DMS 273 (cell line): ENCODE measurements at regions not wholly inside any gene's neighbourhood (a gene's known extent, or its start where the extent isn't known, plus 50 kb on each side); places are given as distances from the start of the nearest gene placed in this dataset.

Source experiments
- DNase-seq: peaks from one replicate; lab custom pipeline; 2025; ENCODE audit not compliant: unreplicated experiment; lab: John Stamatoyannopoulos, UW

DNA sequence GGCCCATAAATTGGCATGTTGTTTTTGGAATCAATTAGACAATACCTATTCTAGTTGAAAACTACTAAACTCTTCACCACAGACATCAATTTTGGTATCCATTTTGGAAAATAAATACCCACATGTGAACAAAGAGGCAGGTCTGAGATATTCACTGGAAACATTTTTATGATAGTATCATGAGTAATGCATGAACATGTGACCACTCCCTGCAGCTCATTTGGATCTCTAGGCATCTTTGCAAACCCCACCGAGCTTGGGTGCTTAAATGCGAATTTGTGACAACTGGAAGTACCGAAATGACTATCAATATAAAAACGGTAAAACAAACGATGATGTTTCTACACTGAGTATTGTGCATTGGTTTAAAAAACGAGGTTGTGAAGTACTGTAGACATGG, 285.2 kb downstream of the IRF8 start:
- no peak for DNase-seq

DNA sequence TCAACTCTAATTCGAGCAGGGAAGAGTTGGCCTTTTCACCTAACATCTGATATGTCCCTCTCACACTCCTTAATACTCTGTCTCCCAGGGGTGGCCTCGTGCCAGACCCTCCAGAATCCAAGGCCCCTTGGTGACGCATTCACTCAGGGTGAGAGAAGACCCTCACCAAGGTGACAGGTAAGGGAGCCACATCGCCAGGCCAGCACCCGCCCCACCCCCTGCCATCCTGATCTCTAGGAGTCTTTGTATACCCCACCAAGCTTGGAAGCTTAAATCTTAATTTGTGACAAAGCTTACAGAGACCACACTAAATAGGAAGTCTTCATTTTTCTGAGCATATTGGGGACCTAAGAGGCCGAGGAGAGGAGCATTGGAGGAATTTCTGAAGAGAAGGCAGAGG, 286.1 kb downstream of the IRF8 start:
- DNase-seq: no peak

DNA sequence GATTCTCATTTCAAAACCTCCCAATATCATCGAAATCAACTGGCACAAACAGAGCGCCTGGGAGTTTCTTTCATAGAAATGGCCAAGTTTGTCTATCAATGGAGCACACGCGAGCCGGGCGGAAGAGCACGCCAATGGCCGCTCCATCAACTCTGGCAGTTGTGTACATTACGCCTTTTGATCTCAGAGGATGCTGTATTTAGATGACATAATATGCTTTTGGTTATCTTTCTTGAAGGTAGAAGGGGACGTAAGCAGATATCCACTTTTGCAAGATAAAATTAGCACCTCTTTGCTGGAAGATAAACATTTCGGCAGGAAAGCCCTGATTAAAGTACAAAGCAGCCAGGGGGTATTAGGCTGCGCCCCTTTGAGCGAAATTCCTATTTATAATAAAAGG, 287.4 kb downstream of the IRF8 start:
- DNase-seq: no peak

DNA sequence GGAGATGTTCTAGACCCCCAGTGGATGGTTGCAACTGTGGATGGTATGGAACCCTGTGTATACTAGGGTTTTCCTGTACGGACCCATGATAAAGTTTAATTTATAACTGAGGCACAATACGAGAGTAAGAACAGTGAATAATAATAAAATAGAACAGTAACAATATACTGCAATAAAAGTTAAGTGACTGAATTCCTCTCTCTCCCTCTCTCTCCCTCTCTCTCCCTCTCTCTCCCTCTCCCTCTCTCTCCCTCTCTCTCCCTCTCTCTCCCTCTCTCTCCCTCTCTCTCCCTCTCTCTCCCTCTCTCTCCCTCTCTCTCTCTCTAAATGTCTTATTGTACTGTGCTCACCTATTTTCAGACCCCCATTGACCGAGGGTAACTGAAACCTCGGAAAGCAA, 291.0 kb downstream of the IRF8 start:
- DNase-seq: no peak

DNA sequence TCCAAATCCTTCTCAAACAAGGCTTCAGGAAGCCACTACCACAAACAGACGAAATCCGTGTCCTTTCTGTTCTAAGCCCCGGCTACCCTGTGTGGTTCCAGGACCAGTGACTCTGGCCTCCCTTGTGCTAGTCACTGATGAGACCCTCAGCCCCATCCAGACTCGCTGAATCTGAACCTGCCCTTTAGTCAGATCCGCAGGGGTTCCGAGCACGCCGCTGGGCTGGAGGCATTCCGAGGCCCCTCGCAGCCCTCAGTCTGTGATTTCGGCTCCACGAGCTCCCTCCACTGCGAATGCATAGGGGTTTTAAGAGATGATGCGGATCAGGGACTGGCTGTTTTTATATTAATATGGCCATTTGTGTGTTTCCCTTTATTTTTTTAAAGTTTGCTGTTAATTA, 292.7 kb downstream of the IRF8 start:
- no peak for DNase-seq

DNA sequence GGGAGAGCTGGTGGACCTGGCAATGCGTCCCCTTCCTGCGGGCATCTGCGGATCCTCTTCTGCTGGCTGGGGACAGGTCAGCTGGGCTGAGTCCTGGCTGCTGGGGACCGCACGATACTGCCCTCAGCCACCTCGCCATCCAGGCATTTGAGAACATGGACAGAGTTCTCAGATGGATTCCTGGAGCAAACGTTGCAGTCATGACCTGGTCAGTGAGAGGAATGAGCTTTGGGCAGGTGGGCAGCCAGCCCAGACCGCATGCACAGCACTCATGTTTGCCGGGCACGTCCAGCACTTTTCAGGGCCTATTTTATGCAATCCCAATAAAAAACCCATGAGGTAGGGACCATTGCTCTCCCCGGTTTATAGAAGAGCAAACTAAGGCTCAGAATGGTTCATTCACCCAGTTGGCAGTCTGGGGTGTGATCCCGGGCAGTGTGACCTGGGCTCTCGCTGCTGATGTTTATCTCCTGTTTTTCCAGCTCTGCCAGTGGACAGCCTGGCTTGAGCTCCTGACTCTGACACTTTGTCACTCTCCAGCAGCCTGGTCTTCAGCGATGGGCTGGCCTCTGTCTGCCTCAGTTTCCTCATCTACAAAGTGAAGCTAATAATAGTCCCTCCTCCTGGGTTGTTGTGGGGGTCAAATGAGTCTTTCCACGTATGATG, 294.7 kb downstream of the IRF8 start:
- no peak for DNase-seq

DNA sequence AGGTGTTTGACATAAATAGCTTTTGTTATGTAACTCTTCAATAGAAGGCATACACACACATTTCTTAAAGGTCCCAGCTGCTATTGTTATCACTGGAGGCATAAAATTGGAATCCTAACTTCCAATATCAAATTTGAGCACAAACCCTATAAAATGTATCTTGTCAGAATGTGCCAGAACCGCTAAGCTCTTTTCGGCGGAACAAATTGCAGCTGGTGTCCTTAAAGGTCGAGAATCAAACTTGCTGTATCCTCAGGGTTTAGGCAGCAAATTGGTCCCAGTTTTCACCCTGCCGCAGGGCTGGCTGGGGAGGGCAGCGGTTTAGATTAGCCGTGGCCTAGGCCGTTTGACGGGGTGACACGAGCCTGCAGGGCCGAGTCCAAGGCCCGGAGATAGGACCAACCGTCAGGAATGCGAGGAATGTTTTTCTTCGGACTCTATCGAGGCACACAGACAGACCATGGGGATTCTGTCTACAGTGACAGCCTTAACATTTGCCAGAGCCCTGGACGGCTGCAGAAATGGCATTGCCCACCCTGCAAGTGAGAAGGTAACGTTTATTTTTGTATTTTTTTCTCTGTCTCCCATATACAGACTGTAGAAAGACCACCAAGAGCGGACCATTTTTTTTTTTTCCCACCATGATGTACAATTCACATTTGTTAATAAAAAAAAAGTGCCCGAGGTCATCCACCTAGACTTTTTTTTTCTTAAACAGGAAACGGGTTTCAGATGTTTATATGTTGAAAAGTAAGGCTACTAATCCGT, 297.1 kb downstream of the IRF8 start:
- no peak for DNase-seq

DNA sequence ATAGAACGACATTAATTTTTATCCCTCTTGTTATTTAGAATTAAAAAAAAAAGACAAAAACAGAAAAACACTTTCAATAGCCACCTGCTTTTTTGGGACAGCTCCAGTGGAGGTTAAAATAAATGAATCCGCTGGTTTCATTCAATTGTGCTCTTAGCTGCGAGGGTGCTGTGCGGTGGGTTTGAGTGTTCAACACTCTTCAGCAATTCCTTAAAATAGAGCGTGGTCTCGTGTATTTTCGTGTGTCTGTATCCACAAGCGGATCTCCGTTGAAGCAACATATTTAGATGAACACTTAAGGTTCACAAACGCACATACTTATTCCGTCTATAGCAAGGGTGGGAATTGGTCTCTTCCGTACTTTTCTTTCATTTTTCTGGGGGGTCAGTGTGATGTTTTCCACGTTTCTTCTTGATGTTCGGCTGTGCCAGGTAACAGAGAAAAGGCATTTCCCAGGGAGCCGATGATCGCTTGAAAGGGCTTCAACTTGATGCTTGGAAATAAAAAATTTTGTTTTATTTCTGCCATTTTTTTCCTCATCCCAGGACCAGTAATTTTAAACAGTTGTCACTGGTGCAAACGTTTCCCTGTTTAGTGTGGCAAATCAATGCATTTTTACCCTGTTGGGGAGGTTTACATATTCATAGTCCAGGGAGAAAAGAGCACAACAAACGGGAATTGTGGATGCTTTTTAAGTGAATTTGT, 297.9 kb downstream of the IRF8 start:
- no peak for DNase-seq

DNA sequence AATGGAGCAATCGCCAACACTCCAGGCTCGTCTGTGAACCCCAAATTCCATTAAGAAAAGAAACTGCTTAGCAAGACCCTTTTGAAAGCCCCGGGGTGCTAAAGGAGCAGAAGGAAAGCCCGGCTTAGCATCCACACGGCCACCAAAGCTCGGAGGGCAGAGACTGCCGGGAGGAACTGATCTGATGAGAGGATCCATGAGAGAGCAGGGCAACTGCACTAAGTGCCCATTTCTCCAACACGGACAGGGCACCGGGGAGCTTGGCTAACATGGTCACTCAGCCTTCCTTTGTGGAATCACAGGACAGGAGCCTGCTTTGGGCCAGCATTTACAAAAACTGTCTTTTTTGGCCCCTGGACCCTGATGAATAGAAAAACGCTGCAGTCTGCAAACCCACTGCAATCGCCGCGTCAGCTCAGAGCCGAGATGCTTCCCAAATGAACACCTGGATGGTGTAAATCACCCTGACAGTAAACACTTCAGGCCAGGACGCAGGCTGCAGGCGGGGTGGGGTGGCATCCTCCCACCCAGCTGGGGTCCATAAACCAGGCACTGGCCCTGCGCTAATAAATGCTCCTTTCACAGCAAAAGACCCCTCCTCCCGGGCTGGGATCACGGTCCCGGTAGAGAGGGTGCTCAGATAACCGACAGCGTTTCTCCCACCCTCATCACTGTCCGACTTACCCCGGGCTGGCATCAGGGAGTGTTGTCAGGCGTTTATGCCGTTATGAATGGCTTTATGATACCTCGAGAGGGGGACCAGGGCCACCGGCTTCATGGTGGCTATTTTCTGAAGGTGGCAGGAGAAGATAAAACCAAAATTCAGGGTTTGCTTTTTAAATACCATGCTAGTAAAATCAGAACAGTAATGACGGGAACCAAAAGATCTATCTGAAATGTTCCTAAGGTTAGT, 299.5 kb downstream of the IRF8 start:
- no peak for DNase-seq

DNA sequence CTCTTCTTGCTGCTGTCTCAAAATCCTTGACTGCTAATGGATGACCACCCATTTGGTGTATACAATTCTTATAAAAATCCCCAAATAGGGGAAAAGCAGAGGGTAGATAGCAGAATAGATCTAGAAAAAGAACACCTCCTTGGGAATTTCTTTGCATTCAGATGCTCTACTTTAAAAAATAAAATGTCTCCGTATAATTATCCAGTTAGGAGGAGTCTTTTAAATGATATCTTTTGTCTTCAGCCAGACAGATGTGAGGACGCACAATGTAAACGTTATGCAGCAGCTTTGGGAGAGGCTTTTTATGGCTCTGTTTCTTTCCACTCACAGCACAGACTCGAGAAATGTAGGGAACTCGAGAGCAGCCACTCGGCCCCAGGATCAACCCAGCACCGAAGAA, 300.2 kb downstream of the IRF8 start:
- DNase-seq: no peak

DNA sequence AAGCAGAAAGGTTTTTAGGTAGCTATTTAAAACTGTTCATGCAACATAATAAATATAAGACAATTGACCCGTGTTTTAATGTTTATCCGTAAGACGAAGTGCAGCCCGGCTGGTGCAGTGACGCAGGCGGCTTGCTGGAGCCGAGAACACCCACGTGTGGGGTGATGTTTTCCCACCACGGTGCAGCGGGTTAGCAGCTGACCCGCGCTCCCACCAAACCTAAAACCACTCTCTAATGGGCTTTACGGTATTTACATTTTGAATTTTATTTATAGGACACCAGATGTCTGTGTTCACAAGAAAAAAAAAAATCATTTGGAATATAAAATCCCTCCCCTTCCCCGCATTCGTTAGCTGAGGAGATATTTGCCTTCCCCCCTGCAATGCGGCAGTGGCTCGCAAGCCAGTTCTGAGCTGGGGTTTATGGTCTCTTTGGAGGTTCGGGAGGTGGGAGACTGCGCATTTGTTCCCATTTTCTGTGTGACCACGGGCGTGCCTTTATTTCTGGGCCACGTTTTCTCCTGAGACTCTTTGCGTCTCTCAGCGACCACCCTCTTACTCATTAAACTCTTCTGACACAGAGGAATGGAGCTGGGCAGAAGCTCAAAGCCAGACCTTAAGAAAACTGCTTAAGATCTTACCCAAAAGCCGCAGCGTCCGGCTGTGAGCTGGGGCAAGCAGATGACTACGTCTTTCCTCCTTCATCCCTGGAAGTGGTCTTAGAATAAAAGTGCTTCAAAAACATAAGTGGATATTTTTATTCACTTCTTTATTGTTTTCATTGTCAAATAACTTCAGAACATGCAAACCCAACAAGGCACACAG, 301.1 kb downstream of the IRF8 start:
- DNase-seq: no peak

DNA sequence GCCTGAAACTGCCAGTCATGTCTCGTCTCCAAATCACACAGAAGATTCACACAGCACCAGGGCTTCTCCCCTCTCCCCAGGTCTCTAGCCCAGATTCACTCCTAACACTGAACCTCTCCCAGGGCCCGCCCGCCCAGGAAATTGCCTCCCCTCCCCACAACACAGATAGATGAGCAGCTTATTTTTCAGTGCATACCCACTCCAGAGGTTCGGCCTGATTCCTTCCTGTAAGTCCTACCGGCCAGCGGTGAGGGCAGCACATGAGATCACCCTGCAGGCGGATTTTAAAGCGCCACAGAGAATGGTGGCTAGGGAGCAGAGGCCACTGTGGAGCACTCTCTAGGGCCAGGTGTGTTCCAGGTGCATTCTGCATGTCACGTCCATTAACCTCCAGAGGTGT, 301.8 kb downstream of the IRF8 start:
- DNase-seq: no peak

DNA sequence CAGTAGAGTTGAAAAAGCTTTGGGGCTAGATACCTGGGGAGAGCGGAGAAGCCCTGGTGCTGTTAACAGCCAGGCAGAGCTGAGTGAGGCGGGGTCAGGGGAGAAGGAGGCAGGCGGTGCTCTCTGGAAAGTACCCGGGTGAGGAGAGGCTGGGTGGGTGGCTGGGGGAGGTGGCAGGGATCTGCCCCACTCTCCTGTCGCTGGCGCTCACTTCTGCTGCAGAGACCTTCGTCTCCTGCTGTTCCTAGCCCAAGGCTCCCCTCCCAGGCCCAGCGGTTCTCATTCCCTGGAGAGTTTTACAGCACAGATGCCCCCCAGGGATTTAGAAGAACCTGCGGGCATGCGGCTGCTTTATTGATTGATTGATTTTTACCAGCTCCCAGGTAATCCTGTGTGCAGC, 302.8 kb downstream of the IRF8 start:
- no peak for DNase-seq

DNA sequence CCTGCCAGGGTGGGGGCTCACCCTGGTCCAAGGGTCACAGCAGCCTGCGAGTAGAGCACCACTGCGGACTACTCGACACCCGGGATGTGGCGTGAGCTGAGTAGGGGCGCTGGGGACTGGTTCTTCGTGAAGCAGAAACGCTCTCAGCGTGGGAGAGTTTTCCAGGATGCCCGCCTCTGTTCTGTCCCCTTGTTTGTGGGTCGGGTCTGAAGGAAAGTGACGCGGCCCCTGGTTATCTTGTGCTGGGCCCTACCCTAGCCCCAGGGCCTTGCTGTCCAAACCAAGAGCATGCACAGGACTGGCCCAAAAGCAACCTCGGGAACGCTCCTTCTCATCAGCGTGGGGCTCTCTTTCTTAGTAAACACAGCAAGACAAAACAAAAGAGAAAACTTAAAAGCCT, 303.3 kb downstream of the IRF8 start:
- no peak for DNase-seq

DNA sequence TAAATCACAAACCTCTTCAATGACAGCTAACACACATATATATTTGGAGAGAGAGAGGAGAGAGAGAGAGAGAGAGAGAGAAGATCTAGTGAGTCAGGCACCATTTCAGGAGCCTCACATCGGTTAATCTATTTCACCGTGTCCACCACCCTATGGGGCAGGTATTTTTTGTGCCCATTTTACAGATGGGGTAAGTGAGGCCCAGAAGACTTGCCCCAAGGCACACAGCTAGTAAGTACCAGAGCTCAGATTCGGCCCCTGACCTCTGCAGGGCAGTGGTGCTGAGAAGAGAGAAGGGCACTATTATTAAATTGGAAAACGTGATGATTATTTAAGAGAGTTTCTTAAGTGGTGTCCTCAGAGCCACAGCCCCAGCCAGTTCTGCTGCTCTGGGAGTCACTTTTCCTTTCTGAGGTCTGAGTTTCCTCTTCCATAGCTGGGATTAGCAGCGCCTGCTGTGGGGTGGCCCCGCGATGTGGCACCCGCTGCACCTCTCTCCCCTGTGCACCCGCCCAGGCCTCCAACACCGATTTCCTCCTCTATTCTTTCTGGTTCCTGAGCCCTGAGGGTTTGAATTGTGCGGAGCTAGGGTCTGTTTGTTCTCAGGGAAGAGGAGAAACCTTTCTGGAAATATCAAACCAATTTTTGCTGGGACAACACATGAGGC, 303.9 kb downstream of the IRF8 start:
- no peak for DNase-seq

DNA sequence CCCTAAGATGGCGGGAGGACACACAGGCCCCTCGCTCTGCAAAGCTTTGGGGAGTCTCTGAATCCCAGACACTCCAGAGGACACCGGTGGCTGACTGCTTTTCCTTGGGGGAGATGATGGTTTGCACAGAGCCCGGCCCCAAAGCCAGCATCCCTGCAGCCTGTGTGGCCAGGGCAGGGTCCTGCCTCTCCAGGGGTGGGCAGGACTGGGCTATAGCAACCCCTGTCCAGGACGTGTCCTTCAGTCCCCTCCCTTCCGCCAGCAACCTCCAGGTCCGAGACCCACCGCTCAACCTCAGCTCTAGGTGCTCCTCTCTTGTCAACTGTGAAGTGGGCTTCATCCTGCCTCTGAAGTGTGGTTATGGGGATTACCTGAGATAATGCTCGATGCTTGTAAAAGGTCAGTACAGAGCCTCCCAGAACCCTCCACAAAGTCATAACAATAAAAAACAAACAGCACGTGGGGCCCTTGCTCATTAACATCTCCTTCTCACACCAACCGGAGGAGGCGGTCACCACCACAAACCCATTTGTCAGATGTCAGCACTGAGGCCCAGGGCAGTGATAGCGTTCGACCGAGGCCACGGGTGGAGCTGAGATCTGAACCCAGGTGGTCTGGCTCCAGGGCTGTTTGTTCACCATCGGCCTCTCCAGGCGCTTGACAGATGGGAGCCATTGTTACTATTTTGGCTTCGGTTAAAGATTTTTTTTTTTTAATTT, 304.8 kb downstream of the IRF8 start:
- DNase-seq: no peak

DNA sequence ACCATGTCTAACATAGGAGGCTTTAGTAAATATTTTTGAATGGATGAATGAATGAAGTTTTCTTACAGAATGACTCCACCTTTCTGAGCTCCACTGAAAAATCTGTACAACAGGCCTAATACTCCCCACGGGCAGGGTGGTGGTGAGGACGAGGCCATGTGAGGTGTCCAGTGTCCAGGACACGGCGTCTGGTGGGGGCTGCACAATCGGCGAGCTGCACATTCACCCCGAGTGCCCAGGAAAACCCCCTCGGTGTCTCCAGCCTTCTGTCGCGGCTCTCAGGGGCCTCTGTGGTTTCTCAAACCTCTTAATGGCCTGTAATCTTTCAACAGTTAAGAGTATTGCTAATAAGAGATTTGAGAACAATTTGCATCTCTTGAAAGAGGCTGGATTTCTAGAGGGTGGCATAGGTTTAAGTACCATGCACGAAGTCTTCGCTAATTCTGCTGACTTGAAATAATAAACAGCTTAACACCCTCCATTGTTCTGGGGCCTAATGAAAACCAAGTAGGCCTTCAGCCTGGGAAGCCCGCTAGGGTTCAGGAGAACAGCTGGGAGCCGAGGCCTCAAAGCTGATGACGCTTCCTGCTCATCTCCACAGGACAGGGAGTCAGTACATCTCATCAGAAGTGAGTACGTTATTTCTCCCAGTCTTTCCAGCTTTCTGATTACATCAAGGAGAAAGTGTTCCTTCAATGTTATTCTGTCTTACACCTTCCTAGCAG, 304.6 kb upstream of the FOXF1 start:
- DNase-seq: no peak

DNA sequence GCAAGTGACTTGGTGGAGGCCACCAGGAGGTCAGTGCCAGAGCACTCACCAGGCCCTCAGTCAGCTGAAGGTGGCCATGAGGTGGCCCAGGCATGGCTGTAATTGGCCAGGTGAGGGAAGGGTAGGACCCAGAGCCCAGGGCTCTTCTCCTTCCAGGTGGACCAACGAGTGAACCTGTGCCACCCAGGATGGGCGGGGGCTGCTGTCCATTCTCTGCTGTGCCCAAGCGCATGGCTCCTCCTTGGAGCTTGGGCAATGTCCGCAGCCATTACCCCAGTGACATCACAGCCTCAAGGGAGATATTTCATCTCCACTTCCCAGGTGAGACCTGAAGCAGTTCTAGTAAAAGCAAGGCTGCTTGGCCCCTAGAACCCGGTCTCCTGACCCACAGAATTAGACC, 303.0 kb upstream of the FOXF1 start:
- no peak for DNase-seq

DNA sequence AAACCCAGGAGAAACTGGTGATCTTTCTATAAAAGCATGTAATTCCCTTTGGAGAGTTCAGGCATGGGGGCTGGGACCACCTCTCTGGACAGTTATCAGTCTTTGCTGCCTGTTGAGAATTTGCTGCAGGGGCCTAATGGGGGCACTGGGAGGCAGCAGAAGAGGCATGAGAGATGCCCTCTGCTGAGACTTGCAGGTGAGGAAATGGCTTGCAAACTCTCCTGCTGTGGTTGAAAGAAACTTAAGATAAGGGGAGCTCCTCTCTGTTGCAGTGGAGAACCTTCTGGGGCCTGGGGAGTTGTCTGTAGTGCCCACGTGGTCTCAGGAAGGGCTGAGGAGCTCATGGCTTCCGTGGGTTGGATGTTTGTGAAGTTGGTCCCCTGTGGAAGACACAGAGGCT, 301.1 kb upstream of the FOXF1 start:
- no peak for DNase-seq
